Bronchial epithelial cell (primary cell): ENCODE measurements at regions not wholly inside any gene's neighbourhood (a gene's known extent, or its start where the extent isn't known, plus 50 kb on each side); places are given as distances from the start of the nearest gene placed in this dataset.

ENCODE experiments used
- DNase-seq: peaks from one replicate; pipeline ENCODE4 v3.0.0-alpha.2; 2010; ENCODE audit warnings: low read depth
- FAIRE-seq: peaks from 2 replicates; lab custom pipeline; 2011; peaks lifted over from hg19 to GRCh38; lab: Jason Lieb, UNC
- H3K27me3 ChIP-seq: 2 replicates; pipeline ENCODE4 v1.5.1; 2011; ENCODE audit warnings: low read length; ENCODE audit not compliant: control insufficient read depth, insufficient read depth
- H3K36me3 ChIP-seq: 2 replicates; pipeline ENCODE4 v1.5.1; 2011; ENCODE audit warnings: low read length; ENCODE audit not compliant: control insufficient read depth, insufficient read depth
- H3K4me3 ChIP-seq: 2 replicates; pipeline ENCODE4 v1.5.1; 2011; ENCODE audit warnings: mild to moderate bottlenecking, low read depth, low read length, control low read depth
- CTCF ChIP-seq: IDR thresholded peaks from 2 replicates; pipeline ENCODE4 v1.5.1; 2011; ENCODE audit warnings: mild to moderate bottlenecking, moderate library complexity, low read length, control low read depth, inconsistent platforms; ENCODE audit not compliant: insufficient read depth, severe bottlenecking

- FAIRE-seq (no peak), DNase-seq (no peak)
- Histone ChIP-seq H3K4me3 (no peak overlapping the region), H3K27me3 (peaks cover 2% of the 10 kb centered on the region), H3K36me3 (no peaks in the 10 kb centered on the region)
- TF ChIP-seq CTCF, result no peak
Observed at GRCh38 chr22:44401783-44402110, 89.0 kb upstream of the SHISAL1 start.

GRCh38 chr22:44400763-44401060 lies 88.0 kb upstream of the SHISAL1 start:
- no peak for FAIRE-seq
- peaks cover 2% of the 10 kb centered on the region for H3K27me3 ChIP-seq
- H3K4me3 ChIP-seq, result no peak overlapping the region
- DNase-seq, result no peak
- H3K36me3 ChIP-seq, result no peaks in the 10 kb centered on the region
- no peak for TF ChIP-seq CTCF

- no peak overlapping the region for H3K4me3 ChIP-seq
- DNase-seq (no peak), FAIRE-seq (no peak)
- TF ChIP-seq CTCF, result no peak
- H3K36me3 ChIP-seq, result no peaks in the 10 kb centered on the region
- peaks cover 2% of the 10 kb centered on the region for H3K27me3 ChIP-seq
Observed at GRCh38 chr22:44399906-44400762, 87.4 kb upstream of the SHISAL1 start.

GRCh38 chr22:44398856-44399837 lies 86.4 kb upstream of the SHISAL1 start:
- no peak overlapping the region for H3K4me3 ChIP-seq
- H3K36me3 ChIP-seq, result no peaks in the 10 kb centered on the region
- TF ChIP-seq CTCF, result no peak
- FAIRE-seq, result peak; percentile 95
- DNase-seq, result no peak
- H3K27me3 ChIP-seq, result peaks cover 2% of the 10 kb centered on the region

- TF ChIP-seq CTCF, result no peak
- Histone ChIP-seq H3K27me3 (peaks cover 2% of the 10 kb centered on the region), H3K4me3 (no peak overlapping the region), H3K36me3 (no peaks in the 10 kb centered on the region)
- DNase-seq, result no peak
- FAIRE-seq, result no peak
Observed at GRCh38 chr22:44396727-44397722, 84.3 kb upstream of the SHISAL1 start.
